WERI-Rb-1 (cell line): ENCODE measurements at regions not wholly inside any gene's neighbourhood (a gene's known extent, or its start where the extent isn't known, plus 50 kb on each side); places are given as distances from the start of the nearest gene placed in this dataset.

Experiments used
- DNase-seq: peaks from one replicate; pipeline ENCODE4 v3.0.0-alpha.2; 2020
- H3K27ac ChIP-seq: fragments of 250-450 bp; sonication (Bioruptor Pico); 2 replicates; pipeline ENCODE4 v1.5.1; 2020; ENCODE audit warnings: mild to moderate bottlenecking, moderate library complexity
- H3K27me3 ChIP-seq: fragments of 250-450 bp; sonication (Bioruptor Pico); 2 replicates; pipeline ENCODE4 v1.5.1; 2021; ENCODE audit warnings: mild to moderate bottlenecking, low read depth, moderate library complexity; ENCODE audit not compliant: insufficient read depth, severe bottlenecking
- H3K36me3 ChIP-seq: fragments of 250-450 bp; sonication (Bioruptor Pico); 2 replicates; pipeline ENCODE4 v1.5.1; 2020; ENCODE audit warnings: mild to moderate bottlenecking, moderate library complexity
- H3K4me3 ChIP-seq: 2 replicates; pipeline ENCODE4 v1.5.1; 2011; ENCODE audit warnings: low read depth, mild to moderate bottlenecking, control low read depth, low read length
- H3K9me3 ChIP-seq: fragments of 250-450 bp; sonication (Bioruptor Pico); 2 replicates; pipeline ENCODE4 v1.5.1; 2021; ENCODE audit warnings: mild to moderate bottlenecking, moderate library complexity; ENCODE audit not compliant: severe bottlenecking
- CTCF ChIP-seq: IDR thresholded peaks from 2 replicates; pipeline ENCODE4 v1.5.1; 2011; ENCODE audit warnings: low read depth, mild to moderate bottlenecking, control low read depth, inconsistent platforms, low read length

- H3K36me3 ChIP-seq: no peaks in the 10 kb centered on the region
- no peak for DNase-seq
- no peak overlapping the region for H3K4me3 ChIP-seq
- no peak overlapping the region for H3K27ac ChIP-seq
- H3K9me3 ChIP-seq: no peaks in the 10 kb centered on the region
- no peak for TF ChIP-seq CTCF
- peaks cover 3% of the 10 kb centered on the region for H3K27me3 ChIP-seq
These were observed 173.8 kb upstream of the PPP1R2C start for GRCh38 chrX:42951747-42952146.

GRCh38 chrX:42952621-42953020 is 174.7 kb upstream of the PPP1R2C start:
- H3K27me3 ChIP-seq: peaks cover 3% of the 10 kb centered on the region
- DNase-seq: no peak
- no peaks in the 10 kb centered on the region for H3K9me3 ChIP-seq
- no peak for TF ChIP-seq CTCF
- H3K27ac ChIP-seq: no peak overlapping the region
- no peaks in the 10 kb centered on the region for H3K36me3 ChIP-seq
- H3K4me3 ChIP-seq: no peak overlapping the region

GRCh38 chrX:42954880-42955279 is 176.9 kb upstream of the PPP1R2C start:
- Histone ChIP-seq H3K36me3 (no peaks in the 10 kb centered on the region), H3K27ac (no peak overlapping the region), H3K27me3 (no peaks in the 10 kb centered on the region), H3K9me3 (no peaks in the 10 kb centered on the region), H3K4me3 (no peak overlapping the region)
- no peak for DNase-seq
- TF ChIP-seq CTCF: no peak

- H3K4me3 ChIP-seq: no peak overlapping the region
- TF ChIP-seq CTCF: no peak
- no peaks in the 10 kb centered on the region for H3K9me3 ChIP-seq
- H3K36me3 ChIP-seq: no peaks in the 10 kb centered on the region
- H3K27ac ChIP-seq: no peak overlapping the region
- DNase-seq: no peak
- no peaks in the 10 kb centered on the region for H3K27me3 ChIP-seq
These were observed 177.4 kb upstream of the PPP1R2C start for GRCh38 chrX:42955349-42955748.

GRCh38 chrX:42967681-42968300 is 189.8 kb upstream of the PPP1R2C start:
- H3K4me3 ChIP-seq: no peak overlapping the region
- no peaks in the 10 kb centered on the region for H3K9me3 ChIP-seq
- DNase-seq: no peak
- no peak for TF ChIP-seq CTCF
- no peak overlapping the region for H3K27ac ChIP-seq
- no peaks in the 10 kb centered on the region for H3K36me3 ChIP-seq
- no peaks in the 10 kb centered on the region for H3K27me3 ChIP-seq

GRCh38 chrX:42973321-42973720 is 195.4 kb upstream of the PPP1R2C start:
- H3K9me3 ChIP-seq: no peaks in the 10 kb centered on the region
- no peak overlapping the region for H3K27ac ChIP-seq
- no peak for TF ChIP-seq CTCF
- H3K27me3 ChIP-seq: no peaks in the 10 kb centered on the region
- no peak overlapping the region for H3K4me3 ChIP-seq
- no peaks in the 10 kb centered on the region for H3K36me3 ChIP-seq
- no peak for DNase-seq
